HG02798 (cell line): ENCODE measurements at regions not wholly inside any gene's neighbourhood (a gene's known extent, or its start where the extent isn't known, plus 50 kb on each side); places are given as distances from the start of the nearest gene placed in this dataset.

Experiments
- ATAC-seq: cut with Tn5 transposase; IDR thresholded peaks from one replicate; pipeline ENCODE4 v1.9.1; 2021; ENCODE audit warnings: mild to moderate bottlenecking; ENCODE audit not compliant: unreplicated experiment, poor library complexity

DNA sequence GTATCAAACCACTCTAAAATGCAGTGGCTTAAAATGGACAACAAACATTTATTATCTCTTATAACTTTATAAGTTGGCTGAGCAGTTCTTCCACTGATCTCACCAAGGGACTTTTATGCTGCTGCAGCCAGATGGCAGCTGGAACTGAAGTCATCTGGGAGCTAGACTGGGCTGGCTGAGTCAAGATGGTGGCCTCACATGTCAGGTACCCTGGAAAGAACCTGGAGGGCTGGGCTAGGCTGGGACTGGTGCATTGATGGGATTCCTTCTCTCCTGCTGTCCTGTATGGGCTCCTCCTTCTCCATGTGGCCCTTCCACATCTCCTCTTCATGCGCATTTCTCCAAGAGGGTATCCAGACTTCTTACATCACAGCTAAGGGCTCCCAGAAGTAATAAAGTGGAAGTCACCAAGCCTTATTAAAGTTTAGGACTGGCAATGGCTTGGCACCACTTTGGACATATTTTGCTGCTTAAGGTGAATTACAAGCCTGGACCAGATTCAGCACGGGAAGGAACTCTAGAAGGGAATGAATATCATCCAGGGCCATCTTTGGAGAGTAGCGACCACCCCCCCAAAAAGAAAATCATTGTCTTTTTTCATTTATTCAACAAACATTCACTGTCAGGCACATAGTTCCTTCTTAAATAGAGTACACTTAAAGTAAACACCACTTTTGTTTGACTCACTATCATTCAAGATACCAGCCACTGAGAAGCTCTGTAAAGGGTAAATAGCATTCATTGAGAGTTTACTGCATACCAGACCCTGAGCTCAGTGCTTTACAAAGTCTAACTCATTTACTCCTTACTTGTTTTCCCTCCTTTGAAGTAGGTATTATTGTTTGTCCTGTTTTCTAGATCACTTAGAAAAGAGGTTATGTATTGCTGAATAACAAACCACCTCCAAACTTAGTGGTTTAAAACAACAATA, 138.0 kb downstream of the ZFP36L2 start:
- ATAC-seq = no peak

DNA sequence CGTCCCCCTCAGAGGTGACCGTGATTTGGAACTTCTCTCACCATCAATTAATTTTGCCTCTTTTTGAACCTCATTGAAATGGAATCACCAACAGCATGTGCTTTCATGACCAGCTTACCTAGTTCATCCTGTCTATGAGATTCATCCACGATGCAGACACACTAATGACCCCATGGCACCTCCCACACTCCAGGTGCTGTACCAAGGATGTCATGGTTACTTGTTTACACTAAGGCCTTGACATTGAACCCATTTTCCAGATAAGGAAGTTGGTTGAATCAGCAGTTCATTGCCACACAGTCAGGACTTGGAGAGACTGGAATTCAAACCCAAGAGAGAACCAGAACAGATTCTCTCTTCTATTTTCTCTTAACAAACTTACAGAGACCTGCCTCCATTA, 139.0 kb downstream of the ZFP36L2 start:
- no peak for ATAC-seq

DNA sequence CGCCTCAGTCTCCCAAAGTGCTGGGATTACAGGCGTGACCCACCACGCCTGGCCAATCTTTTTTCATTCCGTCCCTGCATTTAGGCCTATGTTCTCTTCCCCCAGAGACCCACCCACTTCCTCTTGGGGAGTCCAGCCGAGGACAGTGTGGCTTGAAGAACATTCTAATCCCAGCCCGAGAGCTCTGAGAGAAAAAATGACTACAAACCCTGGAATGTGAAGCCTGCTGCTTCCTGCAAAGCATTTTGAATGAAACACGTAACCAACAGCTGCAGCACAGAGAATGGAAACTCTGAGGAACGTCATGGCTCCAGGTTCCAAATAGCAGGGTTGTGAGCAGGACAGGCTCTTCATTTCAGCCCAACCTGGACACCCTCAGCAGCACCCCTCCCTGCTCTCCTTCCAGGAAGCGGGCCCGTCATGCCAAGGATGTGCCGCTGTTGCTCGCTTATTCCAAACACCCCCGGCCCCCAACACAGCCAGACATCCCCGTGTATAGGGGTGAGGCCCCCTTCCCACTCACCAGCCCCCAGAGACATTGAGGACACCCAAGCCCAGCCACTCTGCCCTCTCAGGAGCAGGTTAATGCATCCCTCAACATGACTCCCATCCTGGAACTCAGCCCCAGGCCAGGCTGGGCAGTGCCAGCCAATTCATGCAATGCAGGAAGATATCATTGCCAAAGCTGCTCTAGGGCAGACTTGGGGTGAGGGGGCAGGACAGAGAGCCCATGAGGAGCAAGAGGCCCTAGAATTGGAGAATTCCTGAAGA, 139.8 kb downstream of the ZFP36L2 start:
- ATAC-seq = no peak

DNA sequence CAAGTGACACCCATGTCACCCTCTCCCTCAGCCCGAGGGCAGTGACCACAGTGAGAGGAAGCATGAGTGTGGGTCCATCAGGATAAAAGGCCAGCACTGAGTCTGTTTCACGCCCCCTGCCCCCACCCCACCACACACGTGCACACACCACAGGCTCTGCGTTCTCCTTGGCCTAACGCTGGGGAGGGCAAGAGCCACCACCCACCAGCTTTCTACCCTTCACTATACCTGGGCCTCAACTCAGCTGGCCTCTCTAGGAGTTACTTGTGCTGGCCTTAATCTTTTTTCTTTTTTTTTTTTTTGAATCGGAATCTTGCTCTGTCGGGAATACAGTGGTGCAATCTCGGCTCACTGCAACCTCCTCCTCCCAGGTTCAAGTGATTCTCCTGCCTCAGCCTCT, 140.5 kb downstream of the ZFP36L2 start:
- ATAC-seq = no peak

DNA sequence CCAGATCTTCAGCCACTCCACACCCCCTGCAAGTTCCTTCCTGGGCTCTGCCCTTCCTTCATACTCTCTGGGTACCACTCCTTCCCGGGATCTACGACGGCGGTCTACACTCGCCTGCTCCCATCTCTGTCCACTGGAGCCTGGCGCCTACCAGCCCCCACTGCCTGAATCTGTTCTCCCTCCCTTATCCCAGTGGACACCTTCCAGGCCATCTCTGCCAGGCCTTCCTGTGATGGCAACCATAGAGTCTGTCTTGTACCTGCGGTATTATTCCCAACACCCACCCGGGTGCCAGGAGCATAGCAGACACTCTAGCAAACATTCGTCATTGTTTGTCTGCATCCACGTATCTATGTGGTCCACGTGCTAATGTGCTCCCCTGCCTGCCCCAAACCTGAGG, 140.9 kb downstream of the ZFP36L2 start:
- no peak for ATAC-seq

DNA sequence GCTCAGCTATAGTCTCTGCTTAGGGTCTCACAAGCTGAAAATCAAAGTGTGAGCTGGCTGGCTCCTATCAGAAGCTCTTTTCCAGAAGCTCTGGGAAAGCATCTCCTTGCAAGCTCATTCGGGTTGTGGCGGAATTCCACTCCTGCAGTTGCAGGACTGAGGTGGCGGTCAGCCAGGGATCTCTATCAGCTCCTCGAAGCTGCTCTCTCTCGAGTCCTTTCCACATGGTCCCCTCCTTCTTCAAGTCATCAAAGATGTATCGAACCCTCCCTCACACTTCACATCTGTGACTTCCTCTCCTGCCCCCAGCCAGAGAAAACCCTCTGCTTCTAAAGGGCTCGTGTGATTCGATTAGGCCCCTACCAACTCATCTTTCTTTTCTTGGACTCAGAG, 141.7 kb downstream of the ZFP36L2 start:
- ATAC-seq = no peak

DNA sequence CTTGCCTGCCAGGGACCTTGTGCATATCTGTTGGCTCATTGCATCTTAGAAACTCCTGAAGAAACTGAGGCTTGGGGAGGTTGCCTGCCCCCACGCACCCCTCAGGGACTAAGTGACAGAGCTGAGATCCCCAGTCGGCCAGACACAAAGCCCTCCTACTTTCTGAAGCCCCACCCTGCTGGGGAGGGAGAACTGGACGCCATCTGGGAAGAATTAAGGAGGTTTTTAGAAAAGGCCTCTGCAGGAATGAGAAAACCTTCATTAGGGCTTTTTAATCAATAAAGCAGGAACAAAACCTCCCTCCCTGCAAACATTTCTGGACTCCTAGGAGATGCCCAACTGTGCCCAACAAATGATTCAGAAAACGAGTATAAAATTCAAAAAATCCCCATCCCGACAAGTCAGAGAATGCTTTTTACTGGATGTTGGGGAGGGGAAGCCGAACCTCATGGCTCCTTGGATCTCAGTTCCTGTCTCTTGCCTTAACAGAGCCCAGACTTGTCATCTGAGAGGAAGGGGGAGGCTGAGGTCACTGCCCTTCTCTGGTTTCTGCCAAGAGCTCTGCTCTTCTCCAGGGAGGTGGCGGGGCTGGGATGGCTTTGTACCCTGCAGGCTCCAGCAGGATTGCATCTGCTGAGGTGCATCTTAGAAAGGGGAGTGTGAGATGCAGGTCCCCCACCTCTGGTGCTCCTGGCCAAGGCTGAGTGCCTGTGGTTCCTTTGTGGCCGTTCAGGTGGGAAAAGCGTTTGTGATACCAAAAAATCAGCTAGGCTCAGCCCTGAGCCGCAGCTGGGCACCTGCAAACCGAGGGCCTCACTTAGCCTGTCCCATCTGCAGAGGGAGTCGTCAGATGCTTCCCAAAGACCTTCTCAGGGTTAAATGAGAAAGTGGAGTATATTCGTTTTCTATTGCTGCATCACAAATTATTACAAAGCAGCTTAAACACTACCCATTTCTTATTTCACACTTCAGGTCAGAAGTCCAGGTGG, 142.4 kb downstream of the ZFP36L2 start:
- ATAC-seq = no peak

DNA sequence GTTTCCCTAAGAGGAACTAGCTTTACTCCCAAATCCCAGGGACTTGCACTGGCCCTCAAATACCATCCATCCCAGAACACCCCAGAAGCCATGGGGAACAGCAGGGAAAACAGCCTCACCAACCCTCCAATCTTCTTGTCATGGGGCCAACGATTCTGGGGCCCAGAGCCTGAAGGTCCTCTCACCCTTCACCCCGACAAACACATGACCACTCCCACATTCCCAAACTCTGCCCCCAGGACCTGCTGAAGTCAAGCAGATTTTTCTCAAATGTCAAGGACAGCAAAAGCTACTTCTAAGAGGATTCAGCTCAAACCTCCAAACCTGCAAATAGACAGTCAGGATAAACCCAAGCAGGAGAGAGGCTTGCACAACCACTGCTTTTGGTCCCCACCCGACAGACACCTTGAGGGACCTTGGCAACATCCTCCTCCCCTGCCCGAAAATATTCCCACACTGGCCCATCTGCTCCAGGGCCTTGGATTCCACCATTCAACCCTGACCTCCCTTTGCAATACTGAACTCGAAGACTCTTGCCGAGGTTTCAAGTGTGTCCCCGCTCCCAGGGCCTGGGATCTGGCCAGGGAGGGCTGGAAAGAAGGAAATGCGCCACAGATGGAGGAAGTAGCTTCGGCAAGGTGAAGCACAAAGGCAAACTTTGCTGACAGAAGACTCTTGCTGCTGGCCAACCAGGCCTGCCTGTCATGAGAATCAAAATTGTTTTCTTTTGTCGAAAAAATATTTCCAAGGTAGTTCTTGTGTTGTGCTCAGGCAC, 143.3 kb downstream of the ZFP36L2 start:
- ATAC-seq = no peak

DNA sequence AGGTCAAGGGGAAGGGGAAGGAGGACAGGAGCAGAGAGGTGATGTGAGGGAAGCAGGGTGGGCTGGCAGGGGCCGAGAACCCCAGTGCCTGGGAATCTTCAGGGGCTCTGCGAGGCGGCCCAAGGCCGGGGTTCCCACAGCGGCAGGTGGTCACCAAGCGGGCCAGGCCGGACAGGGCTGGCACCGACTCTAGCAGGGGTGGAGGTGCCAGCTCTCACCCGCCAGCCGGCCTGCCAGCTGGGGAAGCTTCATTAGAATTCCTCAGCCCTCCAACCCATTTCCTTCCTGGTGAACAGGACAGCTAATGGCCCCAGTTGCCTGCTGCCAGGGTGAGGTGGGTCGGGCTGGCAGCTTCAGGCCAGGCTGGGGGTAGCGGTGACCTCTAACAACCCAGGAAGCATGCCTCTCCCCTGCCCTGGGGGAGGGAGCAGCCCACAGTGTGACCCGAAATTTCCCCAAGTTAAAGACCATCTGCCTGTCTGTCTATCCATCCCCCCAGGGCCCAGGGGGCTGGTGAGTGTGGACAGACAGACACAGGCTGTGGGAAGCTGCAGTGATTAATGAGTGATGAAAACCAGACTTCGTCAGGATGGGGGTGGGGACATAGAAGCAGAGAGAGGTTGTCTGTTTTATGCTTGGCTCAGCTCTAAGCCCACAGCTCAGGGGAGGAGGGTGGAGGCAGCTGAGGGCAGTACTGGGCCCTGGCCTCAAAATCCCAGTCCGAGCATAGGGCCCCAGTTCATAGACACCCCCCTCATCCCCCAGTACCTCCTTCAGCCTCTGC, 144.1 kb downstream of the ZFP36L2 start:
- no peak for ATAC-seq

DNA sequence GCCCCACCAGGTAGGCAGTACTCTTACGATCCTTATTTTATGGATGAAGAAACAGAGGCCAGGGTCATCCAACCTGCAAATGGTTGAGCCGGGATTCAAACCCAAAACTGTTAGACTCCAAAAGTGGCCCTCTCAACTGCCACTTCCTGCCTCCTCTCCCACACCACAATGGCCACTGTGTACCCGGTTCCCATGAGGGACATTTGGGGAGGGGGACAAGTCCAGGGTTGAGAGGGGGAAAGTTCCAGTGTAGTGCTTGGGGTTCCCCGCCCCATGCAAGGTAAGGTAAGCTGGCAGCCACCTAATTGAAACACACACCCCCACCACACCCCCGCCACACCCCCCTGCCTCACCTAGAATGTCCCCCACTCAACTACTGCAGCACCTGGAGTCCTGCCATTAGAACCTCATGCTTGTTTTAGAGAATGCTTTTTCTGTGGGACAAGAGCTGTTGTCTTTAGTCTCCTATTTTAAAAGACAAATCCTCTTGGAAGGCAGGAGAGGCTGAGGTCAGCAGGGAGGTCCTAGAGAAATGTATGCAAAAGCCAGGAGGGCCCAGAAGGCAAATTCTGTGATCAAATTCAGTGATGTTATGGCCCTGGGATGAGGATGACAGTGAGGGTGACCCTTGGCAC, 145.2 kb downstream of the ZFP36L2 start:
- no peak for ATAC-seq

DNA sequence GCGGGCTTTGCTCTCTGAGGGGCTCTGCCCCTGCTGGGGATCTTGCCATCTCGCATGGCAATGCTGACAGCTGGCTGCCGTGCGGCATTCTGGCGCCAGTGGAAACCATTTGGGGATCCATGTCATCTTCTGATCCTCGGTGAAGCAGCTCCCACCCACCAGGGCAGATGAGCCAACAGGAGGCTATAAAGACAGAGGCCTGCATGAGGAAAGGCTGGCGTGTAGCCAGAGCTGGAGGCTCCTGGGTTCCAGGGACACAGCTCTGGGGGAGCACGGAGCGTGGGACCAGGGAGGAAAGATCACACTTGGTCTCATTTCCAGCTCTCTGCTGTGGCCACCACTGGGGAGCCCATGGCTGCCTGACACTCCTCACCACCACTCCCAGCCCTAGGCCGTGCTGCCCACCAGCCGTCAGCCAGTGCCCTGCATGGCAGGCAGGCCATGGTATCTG, 145.8 kb downstream of the ZFP36L2 start:
- ATAC-seq = no peak

DNA sequence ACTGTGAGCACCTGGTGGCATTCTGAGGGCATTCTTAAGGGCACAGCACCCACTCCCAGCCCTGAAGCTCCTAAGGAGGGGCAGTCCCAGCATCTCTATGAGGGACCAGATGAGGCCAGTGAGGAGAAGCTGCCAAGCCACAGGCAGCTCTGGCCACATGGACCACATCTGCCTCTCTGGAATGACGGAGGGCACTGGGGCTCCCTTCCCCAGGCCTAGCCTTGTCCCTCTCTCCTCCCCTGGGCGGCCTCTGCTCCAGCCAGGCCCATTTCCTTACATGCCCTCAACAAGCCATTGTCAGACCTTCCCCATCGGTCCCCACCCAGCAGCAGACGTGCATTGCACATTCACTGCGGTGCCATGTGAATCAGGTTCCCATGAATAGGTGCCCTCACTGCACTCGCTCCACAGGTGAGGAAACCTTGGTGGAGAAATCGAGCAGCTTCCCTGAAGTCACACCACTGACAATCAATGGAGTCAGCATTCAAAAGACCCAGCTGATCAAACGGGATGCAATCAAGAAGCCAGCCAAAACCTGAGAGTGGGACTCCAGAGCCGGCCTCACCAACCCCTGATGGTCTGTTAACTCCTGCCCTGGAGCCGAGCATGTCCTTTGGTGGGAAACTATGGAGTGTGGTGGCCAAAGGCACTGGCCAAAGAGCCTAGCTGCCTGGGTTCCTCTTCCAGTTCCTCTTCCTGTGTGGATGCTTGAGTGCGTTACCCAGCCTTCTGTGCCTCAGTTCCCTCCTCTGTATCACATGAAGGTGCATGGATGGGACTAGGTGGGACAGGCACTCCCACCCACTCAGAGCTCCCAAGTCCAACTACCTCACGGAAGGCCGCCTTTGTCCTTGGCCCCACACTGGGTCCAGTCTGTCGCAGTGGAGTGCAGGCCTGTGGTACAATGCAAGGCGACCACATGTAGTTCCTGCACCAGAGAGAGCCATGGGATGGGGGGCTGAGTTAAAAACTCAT, 147.3 kb downstream of the ZFP36L2 start:
- no peak for ATAC-seq

DNA sequence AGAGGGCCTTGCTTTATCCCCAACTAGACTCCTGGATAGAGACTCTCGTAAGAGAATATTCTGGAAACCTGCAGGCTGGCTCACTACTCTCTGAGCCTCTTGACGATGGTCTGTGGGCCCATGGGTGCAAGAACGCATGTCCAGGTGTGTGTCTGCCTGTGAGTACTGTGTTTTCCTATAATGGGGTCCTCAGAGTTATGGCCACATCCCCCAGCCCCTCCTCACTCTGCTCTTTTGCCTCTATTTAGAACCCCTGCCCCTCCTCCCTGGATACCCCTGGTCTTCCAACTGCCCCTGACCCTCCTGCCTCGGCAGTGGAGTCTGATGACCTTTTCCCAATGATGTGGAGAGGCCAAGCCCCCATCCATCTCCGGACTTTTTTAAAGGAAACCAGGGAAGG, 148.1 kb downstream of the ZFP36L2 start:
- no peak for ATAC-seq

DNA sequence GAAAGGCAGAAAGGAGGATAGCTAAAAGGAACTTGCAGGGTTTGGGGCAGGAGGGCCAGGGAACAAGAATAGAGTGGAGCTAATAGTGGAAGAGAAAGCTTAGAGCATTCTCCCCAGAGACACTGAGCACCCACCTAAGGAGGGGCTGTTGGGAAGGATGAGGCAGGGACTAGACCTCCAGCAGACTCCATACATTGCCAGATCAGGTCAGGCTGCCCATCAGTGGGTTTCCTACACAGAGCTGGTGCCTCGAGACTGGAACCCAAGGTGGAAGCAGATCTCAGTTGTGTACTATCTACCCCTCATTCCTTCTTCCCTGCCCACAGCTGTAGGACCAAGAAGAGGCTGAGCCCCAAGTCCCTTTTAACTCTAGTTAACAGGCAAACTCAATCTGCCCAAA, 148.5 kb downstream of the ZFP36L2 start:
- ATAC-seq = no peak

DNA sequence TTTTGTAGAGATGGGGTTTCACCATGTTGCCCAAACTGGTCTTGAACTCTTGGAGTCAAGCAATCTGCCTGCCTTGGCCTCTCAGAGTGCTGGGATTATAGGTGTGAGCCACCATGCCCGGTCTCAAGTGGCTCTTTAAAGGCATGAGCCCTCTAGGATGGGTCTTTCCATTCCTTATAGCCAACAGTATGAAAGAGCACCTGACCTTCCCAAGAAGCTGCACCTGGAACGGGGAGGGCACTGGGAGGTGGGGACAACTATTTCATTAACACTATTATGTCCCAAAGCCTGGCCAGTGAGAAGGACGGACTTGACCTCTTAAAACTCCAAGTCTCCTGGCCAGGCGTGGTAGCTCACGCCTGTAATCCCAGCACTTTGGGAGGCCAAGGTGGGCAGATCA, 149.7 kb downstream of the ZFP36L2 start:
- ATAC-seq = no peak

DNA sequence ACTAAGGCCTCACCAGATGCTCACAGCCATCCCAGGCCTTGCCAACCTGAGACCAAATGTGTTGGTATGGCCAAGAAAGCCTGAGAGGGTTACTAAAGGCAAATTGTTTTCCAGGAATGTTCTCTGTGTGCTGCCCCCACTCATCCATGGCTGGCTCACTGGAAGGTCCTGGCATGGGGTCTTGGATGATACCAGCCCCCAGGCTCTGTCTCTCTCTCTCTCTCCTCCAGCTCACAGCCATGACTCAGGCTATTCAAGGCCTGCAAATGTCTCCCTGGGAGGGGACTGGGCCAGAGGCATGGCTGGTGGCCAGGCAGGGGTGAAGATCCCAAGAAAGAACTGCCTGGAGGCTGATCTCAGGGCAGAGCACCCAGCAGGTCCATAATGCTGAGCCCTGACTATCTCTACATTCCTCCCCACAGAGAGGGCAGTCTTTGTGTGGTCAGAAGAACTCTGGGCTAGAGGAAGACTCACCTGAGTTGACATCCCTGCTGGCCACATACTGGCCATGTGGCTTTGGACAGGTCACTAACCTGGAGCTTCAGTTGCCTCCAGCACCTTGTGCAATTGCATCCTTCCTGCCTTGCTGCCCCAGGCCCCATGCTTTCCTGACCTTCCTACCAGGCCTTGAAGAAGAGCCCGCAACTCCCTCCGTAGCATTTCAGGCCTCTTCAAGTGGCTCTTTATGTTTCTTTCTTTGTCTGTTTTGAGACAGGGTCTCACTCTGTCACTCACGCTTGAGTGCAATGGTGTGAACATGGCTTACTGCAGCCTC, 150.4 kb downstream of the ZFP36L2 start:
- no peak for ATAC-seq
